Sigmoid colon (tissue), 6 donors: ENCODE measurements at regions not wholly inside any gene's neighbourhood (a gene's known extent, or its start where the extent isn't known, plus 50 kb on each side); places are given as distances from the start of the nearest gene placed in this dataset.
A peak's percentile ranks its signal among the peaks of the same experiment; 100 is the strongest.
"Not testable (repeated sequence)": the region's sequence is repeated elsewhere in the genome, so short reads cannot be mapped to it uniquely, and the experiment has no call there.

Experiments used
- DNase-seq: peaks from one replicate; pipeline ENCODE4 v3.0.0-alpha.2; 2019
- H3K27ac ChIP-seq, 4 donors: fragments of 200-600 bp; sonication (generic); one replicate each; pipeline ENCODE4 v1.5.1; 2016 to 2019; ENCODE audit warnings: mild to moderate bottlenecking in 1 of 4
- H3K27me3 ChIP-seq, 3 donors: fragments of 200-600 bp; sonication (generic); one replicate each; pipeline ENCODE4 v1.5.1; 2019; ENCODE audit warnings: mild to moderate bottlenecking in 1 of 3
- H3K36me3 ChIP-seq, 4 donors: fragments of 200-600 bp; sonication (generic); one replicate each; pipeline ENCODE4 v1.5.1; 2016 to 2019
- H3K4me1 ChIP-seq, 4 donors: fragments of 200-600 bp; sonication (generic); one replicate each; pipeline ENCODE4 v1.5.1; 2017 to 2019
- H3K4me3 ChIP-seq, 4 donors: fragments of 200-600 bp; sonication (generic); one replicate each; pipeline ENCODE4 v1.5.1; 2017 to 2019; ENCODE audit warnings: mild to moderate bottlenecking in 2 of 4, moderate library complexity in 1 of 4
- H3K9me3 ChIP-seq, 4 donors: fragments of 200-600 bp in 3 of 4; sonication (generic) in 3 of 4; one replicate each; pipeline versions ENCODE4 v1.5.1 to v1.6.1; 2013 to 2019
- EP300 ChIP-seq, 4 donors: sonication (generic); formaldehyde crosslinking; IDR thresholded peaks; one replicate each; pipeline ENCODE4 v1.6.1; 2017; ENCODE audit warnings: antibody characterized with exemption in 4 of 4
- POLR2A ChIP-seq, 2 donors: fragments of 450-650 bp; IDR thresholded peaks; one replicate each; pipeline ENCODE4 v1.6.1; 2016; ENCODE audit warnings: antibody characterized with exemption in 2 of 2, mild to moderate bottlenecking in 2 of 2, moderate library complexity in 2 of 2
- POLR2AphosphoS5 ChIP-seq, 4 donors: sonication (generic); formaldehyde crosslinking; IDR thresholded peaks; one replicate each; pipeline ENCODE4 v1.6.1; 2017; ENCODE audit warnings: antibody characterized with exemption in 4 of 4
- WGBS, 2 donors: extraction: QIAGEN DNeasy Blood & Tissue Kit; methylation state at CpG; one replicate each; pipeline ENCODE4 v1.1.7; 2013; 5-methylcytosine and 5-hydroxymethylcytosine counted together
- intact Hi-C: fragments of 100-400 bp; cut with DNase I; formaldehyde crosslinking; loops from one replicate; pipeline ENCODE4 v1.15.1; 2023
- TF ChIP-seq, protein P1 (sequence below), 4 experiments: fragments of 450-650 bp in 3 of 4; fragments of 200-600 bp in 1 of 4; IDR thresholded peaks; one replicate each; pipeline ENCODE4 v1.5.1; 2016 to 2019; ENCODE audit warnings: antibody characterized with exemption in 4 of 4, mild to moderate bottlenecking in 3 of 4, moderate library complexity in 2 of 4
- donor health status: healthy with polysubstance abuse.
- donor health status: healthy.

DNA sequence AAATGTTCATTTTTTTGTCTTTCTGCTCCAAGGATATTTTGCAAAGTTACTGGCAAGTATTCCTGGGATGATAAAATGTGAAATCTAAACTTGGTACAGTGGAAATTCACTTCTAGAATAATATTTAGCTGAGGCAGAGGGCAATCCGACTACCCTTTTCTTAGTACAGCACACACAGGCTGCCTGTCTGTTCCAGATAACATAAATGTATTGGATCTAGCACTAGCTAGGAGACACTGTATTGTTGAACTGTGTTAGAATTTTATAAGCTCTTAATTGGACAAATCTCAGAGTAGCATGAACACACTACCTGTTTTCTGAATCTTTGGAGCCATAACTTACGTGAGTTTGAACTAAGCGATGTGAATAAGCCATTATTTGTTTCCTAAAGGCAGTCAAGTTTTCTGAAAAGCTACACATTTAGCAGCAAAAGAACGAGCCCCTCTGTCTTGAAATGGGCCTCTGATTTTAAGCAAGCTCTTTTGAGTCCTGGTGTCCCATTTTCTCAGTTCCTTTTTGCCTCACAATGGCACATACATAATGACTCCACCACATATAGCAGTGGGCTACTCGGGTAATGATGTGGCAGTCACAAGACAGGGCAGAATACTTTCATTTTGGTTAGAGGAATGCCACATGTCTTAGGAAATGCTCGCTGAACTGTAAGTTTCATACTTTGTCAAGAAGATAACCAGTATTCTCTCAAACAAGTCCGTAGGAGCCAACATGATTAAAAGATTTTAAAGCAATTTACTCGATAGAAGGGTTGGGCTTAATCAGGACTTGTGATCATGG lies 116.5 kb upstream of the ESR1 start:
- intact Hi-C loops, result no loop called here
- 54 to 82% methylated on average over 8 of the region's 8 CpGs for WGBS, 2 donors

DNA sequence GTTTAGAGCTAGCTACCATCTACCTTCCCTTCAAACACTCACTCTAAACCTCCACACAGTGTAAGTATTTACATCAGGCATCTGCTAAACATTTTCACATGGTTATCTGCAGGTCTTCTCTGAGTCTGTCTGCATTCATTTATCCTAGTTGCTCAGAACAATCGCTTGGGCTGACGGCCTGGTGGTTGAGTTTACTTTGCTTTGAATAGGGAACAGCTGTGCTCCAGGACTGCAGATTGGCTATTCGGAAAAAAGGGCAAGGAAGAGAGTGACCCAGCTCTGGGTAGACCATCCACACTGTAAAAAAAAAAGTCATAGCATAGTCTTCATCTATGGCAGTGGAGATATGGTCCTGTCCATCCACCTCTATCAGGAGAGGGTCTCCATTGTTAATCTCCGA lies 115.3 kb upstream of the ESR1 start:
- no peak for DNase-seq
- Histone ChIP-seq H3K36me3 (no peaks in the 10 kb centered on the region), H3K9me3 (no peaks in the 10 kb centered on the region), H3K27ac (no peak overlapping the region), H3K27me3 (no peaks in the 10 kb centered on the region), H3K4me1 (no peaks in the 10 kb centered on the region), H3K4me3 (no peak overlapping the region)
- intact Hi-C loops, result no loop called here
- WGBS, 2 donors, result 46 to 47% methylated on average over 4 of the region's 4 CpGs
- TF ChIP-seq POLR2A (IDR thresholded peaks at IDR 0.05) (no peak), EP300 (IDR thresholded peaks at IDR 0.05) (no peak), POLR2AphosphoS5 (IDR thresholded peaks at IDR 0.05) (no peak)
- TF ChIP-seq, protein P1, sequence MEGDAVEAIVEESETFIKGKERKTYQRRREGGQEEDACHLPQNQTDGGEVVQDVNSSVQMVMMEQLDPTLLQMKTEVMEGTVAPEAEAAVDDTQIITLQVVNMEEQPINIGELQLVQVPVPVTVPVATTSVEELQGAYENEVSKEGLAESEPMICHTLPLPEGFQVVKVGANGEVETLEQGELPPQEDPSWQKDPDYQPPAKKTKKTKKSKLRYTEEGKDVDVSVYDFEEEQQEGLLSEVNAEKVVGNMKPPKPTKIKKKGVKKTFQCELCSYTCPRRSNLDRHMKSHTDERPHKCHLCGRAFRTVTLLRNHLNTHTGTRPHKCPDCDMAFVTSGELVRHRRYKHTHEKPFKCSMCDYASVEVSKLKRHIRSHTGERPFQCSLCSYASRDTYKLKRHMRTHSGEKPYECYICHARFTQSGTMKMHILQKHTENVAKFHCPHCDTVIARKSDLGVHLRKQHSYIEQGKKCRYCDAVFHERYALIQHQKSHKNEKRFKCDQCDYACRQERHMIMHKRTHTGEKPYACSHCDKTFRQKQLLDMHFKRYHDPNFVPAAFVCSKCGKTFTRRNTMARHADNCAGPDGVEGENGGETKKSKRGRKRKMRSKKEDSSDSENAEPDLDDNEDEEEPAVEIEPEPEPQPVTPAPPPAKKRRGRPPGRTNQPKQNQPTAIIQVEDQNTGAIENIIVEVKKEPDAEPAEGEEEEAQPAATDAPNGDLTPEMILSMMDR (IDR thresholded peaks at IDR 0.05), result no peak

More for the DNA sequence above, 116.5 kb upstream of the ESR1 start:
- no peaks in the 10 kb centered on the region for H3K36me3 ChIP-seq
- H3K4me1 ChIP-seq, result no peaks in the 10 kb centered on the region
- peak overlapping the region; percentile 32 to 60 (median 50) for H3K27ac ChIP-seq
- no peak for DNase-seq
- no peaks in the 10 kb centered on the region for H3K9me3 ChIP-seq
- TF ChIP-seq EP300 (IDR thresholded peaks at IDR 0.05), result no peak
- TF ChIP-seq, protein P1 (IDR thresholded peaks at IDR 0.05), result no peak
- TF ChIP-seq POLR2AphosphoS5 (IDR thresholded peaks at IDR 0.05), result peak in 1 of 4 donors; percentile 50
- no peak for TF ChIP-seq POLR2A (IDR thresholded peaks at IDR 0.05)
- no peaks in the 10 kb centered on the region for H3K27me3 ChIP-seq
- peak overlapping the region in 3 of 4 donors; percentile 0 to 23 (median 15) for H3K4me3 ChIP-seq

DNA sequence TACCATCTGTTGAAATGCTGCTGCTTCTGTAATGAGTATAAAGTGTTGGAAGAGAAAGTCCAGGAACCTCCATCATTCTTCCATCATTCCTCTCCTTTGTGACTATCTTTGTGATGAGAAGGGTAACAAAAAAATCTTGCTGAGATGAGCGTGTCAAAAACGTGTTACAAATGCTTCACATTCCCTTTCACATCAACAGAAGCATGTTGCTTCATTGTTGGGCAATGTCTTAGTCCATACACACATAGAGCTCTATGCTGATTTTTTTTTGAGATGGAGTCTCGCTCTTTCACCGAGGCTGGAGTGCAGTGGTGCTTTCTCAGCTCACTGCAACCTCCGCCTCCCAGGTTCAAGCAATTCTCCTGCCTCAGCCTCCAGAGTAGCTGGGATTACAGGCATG lies 114.1 kb upstream of the ESR1 start:
- WGBS, 2 donors, result 94 to 96% methylated on average over 5 of the region's 5 CpGs
- DNase-seq, result no peak
- no peak overlapping the region for H3K4me3 ChIP-seq
- H3K9me3 ChIP-seq, result no peaks in the 10 kb centered on the region
- H3K27ac ChIP-seq, result no peak overlapping the region
- H3K27me3 ChIP-seq, result no peaks in the 10 kb centered on the region
- no peaks in the 10 kb centered on the region for H3K4me1 ChIP-seq
- TF ChIP-seq EP300 (IDR thresholded peaks at IDR 0.05), result no peak
- TF ChIP-seq, protein P1 (IDR thresholded peaks at IDR 0.05), result no peak
- TF ChIP-seq POLR2AphosphoS5 (IDR thresholded peaks at IDR 0.05), result no peak
- TF ChIP-seq POLR2A (IDR thresholded peaks at IDR 0.05), result no peak
- intact Hi-C loops, result no loop called here
- no peaks in the 10 kb centered on the region for H3K36me3 ChIP-seq

DNA sequence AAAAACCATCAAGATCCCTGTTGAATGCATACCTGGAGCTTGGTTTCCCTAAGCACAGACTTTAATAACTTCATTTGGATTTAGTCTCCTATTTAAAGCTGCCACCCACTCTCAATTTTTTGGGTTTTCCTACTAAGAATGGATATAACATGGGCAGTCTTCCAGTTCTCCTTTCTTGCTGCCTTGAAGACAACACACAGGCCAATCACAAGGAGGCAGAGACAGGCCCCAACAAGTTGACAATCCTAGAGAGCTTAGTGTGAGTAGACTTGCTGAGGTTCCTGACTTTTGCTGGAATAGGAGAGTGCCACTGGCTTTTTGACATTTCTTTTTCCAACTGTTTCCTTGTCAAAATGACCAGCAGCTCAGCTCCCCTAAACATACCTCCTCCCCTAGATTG lies 112.3 kb upstream of the ESR1 start:
- H3K36me3 ChIP-seq, result no peaks in the 10 kb centered on the region
- H3K4me1 ChIP-seq, result no peaks in the 10 kb centered on the region
- intact Hi-C loops, result no loop called here
- DNase-seq, result no peak
- H3K9me3 ChIP-seq, result no peaks in the 10 kb centered on the region
- no peak overlapping the region for H3K4me3 ChIP-seq
- no peaks in the 10 kb centered on the region for H3K27me3 ChIP-seq
- H3K27ac ChIP-seq, result no peak overlapping the region
- TF ChIP-seq EP300 (IDR thresholded peaks at IDR 0.05) (no peak), POLR2A (IDR thresholded peaks at IDR 0.05) (no peak), POLR2AphosphoS5 (IDR thresholded peaks at IDR 0.05) (no peak)
- TF ChIP-seq, protein P1 (IDR thresholded peaks at IDR 0.05), result no peak

DNA sequence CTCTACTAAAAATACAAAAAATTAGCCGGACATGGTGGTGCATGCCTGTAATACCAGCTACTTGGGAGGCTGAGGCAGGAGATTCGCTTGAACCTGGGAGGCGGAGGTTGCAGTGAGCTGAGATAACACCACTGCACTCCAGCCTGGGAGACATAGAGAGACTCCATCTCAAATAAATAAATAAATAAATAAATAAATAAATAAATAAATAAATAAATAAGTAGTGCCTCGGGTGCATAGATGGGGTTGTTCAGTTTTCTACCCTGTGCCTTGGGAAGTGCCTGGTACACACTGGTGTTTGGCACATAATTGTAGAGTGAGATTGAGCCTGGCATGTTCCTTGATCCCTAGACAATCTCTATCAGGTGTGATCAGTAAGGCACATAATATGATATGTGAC lies 111.2 kb upstream of the ESR1 start:
- intact Hi-C loops, H3K9me3 ChIP-seq, H3K4me3 ChIP-seq, DNase-seq, H3K27ac ChIP-seq, H3K36me3 ChIP-seq, H3K4me1 ChIP-seq, H3K27me3 ChIP-seq: not testable (repeated sequence)
- WGBS, 2 donors, result 91 to 94% methylated on average over 4 of the region's 4 CpGs
